ENCODE measurements at regions not wholly inside any gene's neighbourhood (a gene's known extent, or its start where the extent isn't known, plus 50 kb on each side); places are given as distances from the start of the nearest gene placed in this dataset.

- Mint-ChIP-seq H3K9me3 (peaks cover 0 to 4% of the 10 kb centered on the region in 2 experiments; a peak in 3 of 5 replicates), H3K27me3 (ENCODE audit: low read depth) (peaks cover 100% of the 10 kb centered on the region), H3K4me3 (no peak overlapping the region), H3K27ac (no peak overlapping the region), H3K36me3 (ENCODE audit: insufficient read depth in 1 of 3, low read depth in 3 of 3) (no peaks in the 10 kb centered on the region), H3K4me1 (no peaks in the 10 kb centered on the region)
- no peak overlapping the region for H2BK12ac ChIP-seq (ENCODE audit: insufficient read length, low read depth, low read length)
- no peak overlapping the region for H3K23ac ChIP-seq (ENCODE audit: insufficient read length, low read depth, low read length)
- H3K27me3 ChIP-seq (ENCODE audit: insufficient read depth, low read length): peaks cover 65% of the 10 kb centered on the region
- no peaks in the 10 kb centered on the region for H4K20me1 ChIP-seq (ENCODE audit: control insufficient read depth, insufficient read depth, insufficient read length)
- H3K4me1 ChIP-seq (ENCODE audit: insufficient read depth, low read length): no peaks in the 10 kb centered on the region
- H3K56ac ChIP-seq (ENCODE audit: insufficient read length, low read depth, low read length): no peak overlapping the region
- no peak overlapping the region for H2AK5ac ChIP-seq (ENCODE audit: insufficient read length, low read length)
- no peak overlapping the region for H2AFZ ChIP-seq (ENCODE audit: low read length)
- no peak overlapping the region for H2BK20ac ChIP-seq (ENCODE audit: low read depth, low read length, poor library complexity, severe bottlenecking)
- H3K79me1 ChIP-seq (ENCODE audit: insufficient read depth, low read depth, low read length, poor library complexity, severe bottlenecking): no peaks in the 10 kb centered on the region
- H3K18ac ChIP-seq (ENCODE audit: insufficient read length, low read depth, low read length): no peak overlapping the region
- no peak for DNase-seq
- no peak for TF ChIP-seq CTCF (conservative IDR thresholded peaks at IDR 0.05)
- H3K9ac ChIP-seq (ENCODE audit: extremely low read depth, insufficient read length, low read length): no peak overlapping the region
- H3K14ac ChIP-seq (ENCODE audit: insufficient read depth, low read length): no peak overlapping the region
- H3T11ph ChIP-seq (ENCODE audit: low read length): no peak overlapping the region
- H2BK5ac ChIP-seq (ENCODE audit: insufficient read length, low read length): no peak overlapping the region
- H3K4ac ChIP-seq (ENCODE audit: low read depth, low read length): no peak overlapping the region
- WGBS (ENCODE audit: extremely low coverage, insufficient read length, low lambda C conversion rate): no CpG with 5 or more reads among the region's 2 CpGs
- H3K79me2 ChIP-seq (ENCODE audit: insufficient read depth, low read length): no peaks in the 10 kb centered on the region
- H3K4me2 ChIP-seq (ENCODE audit: insufficient read depth, insufficient read length, low read length): no peak overlapping the region
- no peaks in the 10 kb centered on the region for H3K9me3 ChIP-seq (ENCODE audit: control insufficient read depth, low read depth, low read length)
- H2BK15ac ChIP-seq (ENCODE audit: low read depth, low read length): no peak overlapping the region
- no peak overlapping the region for H4K5ac ChIP-seq (ENCODE audit: insufficient read length, low read depth, low read length)
- H3K23me2 ChIP-seq (ENCODE audit: insufficient read length, low read depth, low read length, poor library complexity, severe bottlenecking): no peaks in the 10 kb centered on the region
- no peak overlapping the region for H4K91ac ChIP-seq (ENCODE audit: insufficient read length, low read depth, low read length)
- H3K27ac ChIP-seq (ENCODE audit: insufficient read length, low read depth, low read length): no peak overlapping the region
- H4K8ac ChIP-seq (replicated peaks; ENCODE audit: insufficient read length, low read depth, low read length): no peak overlapping the region
- no peak overlapping the region for H2BK120ac ChIP-seq (ENCODE audit: low read depth, low read length, poor library complexity, severe bottlenecking)
Measured at GRCh38 chr22:22418163-22418549, 90.4 kb downstream of the ZNF280B start.
